Embryonic facial prominence (tissue), 1 donor: ENCODE measurements at regions not wholly inside any gene's neighbourhood (a gene's known extent, or its start where the extent isn't known, plus 50 kb on each side); places are given as distances from the start of the nearest gene placed in this dataset.
"Not testable (repeated sequence)": the region's sequence is repeated elsewhere in the genome, so short reads cannot be mapped to it uniquely, and the experiment has no call there.

ENCODE experiments used
- DNase-seq: peaks from one replicate; pipeline ENCODE4 v3.0.0-alpha.2; 2016; ENCODE audit errors: extremely low spot score

GRCh38 chr14:44385906-44386305 is 121.2 kb downstream of the FSCB start:
- no peak for DNase-seq

- not testable (repeated sequence) for DNase-seq
Observed at GRCh38 chr14:44385296-44385695, 121.8 kb downstream of the FSCB start.

DNA sequence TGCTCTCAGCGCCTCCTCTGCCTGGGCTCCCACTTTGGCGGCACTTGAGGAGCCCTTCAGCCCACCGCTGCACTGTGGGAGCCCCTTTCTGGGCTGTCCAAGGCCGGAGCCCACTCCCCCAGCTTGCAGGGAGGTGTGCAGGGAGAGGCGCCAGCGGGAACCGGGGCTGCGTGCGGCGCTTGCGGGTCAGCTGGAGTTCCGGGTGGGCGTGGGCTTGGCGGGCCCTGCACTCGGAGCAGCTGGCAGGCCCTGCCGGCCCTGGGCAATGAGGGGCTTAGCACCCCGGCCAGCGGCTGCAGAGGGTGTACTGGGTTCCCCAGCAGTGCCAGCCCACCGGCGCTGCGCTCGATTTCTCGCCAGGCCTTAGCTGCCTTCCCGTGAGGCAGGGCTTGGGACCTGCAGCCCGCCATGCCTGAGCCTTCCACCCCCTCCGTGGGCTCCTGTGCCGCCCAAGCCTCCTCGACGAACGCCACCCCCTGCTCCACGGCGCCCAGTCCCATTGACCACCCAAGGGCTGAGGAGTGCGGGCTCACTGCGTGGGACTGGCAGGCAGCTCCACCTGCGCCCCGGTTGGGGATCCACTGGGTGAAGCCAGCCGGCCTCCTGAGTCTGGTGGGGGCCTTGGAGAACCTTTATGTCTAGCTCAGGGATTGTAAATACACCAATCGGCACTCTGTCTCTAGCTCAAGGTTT is 122.3 kb downstream of the FSCB start:
- not testable (repeated sequence) for DNase-seq

DNA sequence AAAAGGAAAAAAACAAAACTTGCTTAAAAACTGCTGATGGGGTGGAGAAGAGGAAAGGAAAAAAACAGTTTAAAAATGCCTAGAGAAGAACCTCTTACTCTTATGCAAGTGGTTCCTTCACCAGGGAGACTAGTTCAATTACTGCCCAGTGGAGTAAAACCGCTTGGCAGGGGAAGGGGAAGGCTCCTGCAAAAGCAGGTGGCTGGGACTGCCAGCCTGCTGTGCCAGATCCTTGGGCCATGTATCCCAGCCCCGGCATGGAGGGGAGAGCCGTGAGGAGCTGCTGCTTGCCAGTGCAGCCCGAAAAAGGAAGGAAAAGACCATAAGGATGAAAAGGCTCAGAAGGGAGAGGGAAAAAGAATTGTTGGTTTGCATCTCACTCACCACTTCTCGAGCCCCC is 123.0 kb downstream of the FSCB start:
- DNase-seq = no peak

DNA sequence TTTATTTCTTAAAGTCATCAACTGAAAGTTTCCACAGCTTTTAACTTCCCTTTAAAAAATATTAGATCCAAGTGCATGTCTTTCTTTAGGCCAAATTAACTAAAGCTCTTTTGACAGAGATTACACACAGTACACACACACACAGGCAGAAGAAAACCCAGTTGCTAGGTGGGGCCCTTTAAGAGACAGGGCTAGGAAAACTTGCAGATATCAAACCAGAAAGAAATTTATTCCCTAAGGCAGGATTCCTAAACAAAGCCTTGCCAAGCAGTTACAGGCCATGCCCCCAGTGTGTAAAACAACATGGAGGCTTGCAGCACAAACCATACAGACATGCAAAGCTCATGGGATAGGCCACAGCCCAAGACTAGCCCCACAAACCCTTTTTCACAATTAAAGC is 123.4 kb downstream of the FSCB start:
- no peak for DNase-seq

DNA sequence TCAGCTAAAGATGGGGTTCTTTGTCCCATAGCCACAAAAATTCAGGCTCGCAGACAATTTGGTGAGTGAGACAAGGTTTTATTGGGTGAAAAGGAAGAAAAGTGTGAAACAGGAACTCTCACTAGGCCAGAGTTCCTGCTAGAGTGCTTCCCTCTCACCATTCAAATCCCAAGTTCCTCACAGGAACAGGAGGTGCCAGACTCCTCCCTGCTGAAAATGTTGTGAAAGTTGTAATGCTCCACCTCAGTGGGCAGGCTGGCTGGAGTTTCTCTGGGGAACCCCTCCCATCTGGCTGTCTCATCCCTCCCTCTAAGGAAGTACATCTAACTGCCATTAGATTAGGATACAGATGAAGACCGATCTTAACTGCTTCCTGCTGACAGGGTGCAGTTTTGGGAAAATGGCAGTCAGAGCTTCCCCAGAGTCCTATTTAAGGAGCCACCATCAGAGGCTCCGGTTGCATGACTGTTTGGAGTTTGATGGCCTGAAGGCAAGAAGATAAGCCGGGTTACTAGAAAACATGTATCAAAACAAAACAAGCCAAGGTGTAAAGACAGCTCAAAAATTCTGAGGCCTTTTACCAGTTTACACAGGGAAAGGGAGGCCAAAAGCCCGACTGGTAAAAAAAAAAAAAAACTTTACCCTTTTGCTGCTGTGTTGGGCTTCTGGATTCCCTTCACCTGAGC is 127.6 kb downstream of the FSCB start:
- DNase-seq = no peak

GRCh38 chr14:44374906-44375305 is 132.2 kb downstream of the FSCB start:
- DNase-seq = no peak

DNA sequence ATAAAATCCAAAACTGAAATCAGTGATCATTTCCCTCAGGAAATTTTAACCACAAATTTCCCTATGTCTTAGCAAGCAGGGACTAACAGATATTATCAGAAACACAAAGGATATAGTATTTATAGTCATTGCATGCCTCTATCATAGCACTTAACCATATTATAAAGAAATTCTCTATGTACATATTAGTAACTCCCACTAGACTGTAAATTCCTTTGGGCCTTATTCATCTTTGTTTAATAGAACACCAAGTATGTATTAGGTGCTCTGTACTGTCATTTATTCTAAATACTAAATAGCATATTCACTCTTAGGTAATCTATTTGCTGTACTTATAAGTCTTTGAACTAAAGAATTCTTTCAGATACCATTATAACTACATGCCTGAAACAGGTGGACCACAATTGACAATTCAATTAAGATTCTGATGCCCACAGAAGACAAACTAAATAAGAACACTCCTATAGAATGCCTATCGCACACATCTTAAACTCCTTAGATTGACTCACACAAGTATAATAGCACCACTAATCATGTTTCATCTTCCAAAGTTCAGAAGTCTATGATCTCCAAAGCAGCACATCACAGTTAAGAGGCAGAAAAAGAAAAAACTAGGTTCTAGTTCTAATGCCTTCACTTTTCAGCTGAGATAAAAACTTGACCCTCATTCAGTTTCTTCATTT is 134.1 kb downstream of the FSCB start:
- no peak for DNase-seq

DNA sequence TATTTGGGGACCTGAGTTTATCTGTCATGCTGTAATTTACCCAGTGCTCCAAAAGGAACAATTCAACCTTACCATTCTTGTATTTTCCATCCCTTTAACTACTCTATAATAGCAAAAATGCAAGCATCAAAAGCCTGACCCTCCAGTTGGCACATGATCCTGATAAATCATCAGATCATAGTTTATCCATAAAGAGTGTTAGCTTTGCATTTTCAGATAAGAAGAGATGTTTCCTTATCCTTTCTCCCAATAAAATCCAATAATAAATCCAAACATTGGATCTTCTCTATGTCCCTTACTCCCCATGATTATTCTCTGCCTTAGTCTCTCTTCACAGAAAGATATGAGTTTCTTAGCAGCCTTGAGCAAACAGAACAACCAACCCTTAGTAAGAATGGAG is 134.9 kb downstream of the FSCB start:
- no peak for DNase-seq

DNA sequence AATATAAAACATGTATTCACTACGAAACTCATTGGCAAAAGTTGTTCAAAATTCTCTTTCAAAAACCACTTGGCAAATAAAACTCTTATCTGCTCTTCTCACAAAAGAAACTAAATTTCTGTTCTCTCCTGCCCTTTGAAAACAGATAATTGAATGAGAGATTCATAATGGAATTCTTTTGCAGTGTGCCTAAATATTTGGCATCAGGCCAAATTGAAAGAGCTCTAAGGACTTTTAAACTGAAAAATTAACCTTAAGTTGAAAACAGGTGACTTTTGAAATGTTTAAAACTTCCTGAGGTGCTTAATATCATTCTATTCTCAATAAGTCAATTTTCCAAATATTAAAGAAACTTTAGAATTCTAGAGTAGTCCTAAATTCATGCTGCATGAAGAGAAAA is 136.4 kb downstream of the FSCB start:
- DNase-seq = no peak

- no peak for DNase-seq
Observed at GRCh38 chr14:44369401-44370123, 137.5 kb downstream of the FSCB start.

DNA sequence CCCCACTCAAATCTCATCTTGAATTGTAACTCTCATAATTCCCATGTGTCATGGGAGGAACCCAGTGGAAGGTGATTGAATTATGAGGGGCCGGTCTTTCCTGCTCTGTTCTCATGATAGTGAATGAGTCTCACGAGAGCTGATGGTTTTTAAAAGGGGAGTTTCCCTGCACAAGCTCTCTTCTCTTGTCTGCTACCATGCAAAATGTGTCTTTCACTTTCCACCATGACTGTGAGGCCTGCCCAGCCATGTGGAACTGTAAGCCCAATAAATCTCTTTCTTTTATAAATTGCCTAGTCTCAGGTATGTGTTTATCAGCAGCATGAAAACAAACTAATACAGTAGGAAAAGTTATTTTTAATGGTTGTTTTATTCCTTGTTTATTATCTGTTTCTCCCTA is 146.0 kb downstream of the FSCB start:
- no peak for DNase-seq

- DNase-seq = no peak
Observed at GRCh38 chr14:44353805-44354204, 153.3 kb downstream of the FSCB start.

- DNase-seq = no peak
Observed at GRCh38 chr14:44352201-44352600, 154.9 kb downstream of the FSCB start.

DNA sequence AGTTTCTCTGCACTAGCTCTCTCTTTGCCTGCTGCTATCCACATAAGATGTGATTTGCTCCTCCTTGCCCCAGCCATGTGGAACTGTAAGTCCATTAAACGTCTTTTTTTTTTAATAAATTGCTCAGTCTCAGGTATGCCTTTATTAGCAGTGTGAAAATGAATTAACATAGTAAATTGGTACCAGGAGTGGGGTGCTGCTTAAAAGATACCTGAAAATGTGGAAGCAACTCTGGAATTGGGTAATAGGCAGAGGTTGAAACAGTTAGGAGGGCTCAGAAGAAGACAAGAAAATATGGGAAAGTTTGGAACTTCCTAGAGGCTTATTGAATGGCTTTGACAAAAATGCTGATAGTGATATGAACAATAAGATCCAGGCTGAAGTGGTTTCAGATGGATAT is 159.8 kb downstream of the FSCB start:
- no peak for DNase-seq

- DNase-seq = no peak
Observed at GRCh38 chr14:44341116-44341515, 166.0 kb downstream of the FSCB start.

DNA sequence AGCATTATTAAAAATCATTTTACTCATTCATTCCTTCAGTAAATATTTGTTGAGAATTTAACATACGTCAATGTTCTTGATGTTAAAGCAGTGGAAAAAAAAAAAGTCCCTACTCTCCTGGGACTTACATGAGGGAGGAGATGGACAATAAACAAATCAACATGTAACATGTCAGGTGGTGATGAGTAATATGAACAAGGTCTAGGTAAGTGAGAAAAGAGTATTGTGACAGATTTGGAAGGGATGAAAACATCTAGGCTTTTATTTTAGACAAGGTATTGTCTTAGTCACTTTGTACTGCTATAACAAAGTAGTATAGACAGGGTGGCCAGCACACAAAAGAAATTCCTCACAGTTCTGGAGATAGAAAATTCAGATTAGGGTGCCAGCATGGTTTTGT is 167.2 kb downstream of the FSCB start:
- DNase-seq = no peak

DNA sequence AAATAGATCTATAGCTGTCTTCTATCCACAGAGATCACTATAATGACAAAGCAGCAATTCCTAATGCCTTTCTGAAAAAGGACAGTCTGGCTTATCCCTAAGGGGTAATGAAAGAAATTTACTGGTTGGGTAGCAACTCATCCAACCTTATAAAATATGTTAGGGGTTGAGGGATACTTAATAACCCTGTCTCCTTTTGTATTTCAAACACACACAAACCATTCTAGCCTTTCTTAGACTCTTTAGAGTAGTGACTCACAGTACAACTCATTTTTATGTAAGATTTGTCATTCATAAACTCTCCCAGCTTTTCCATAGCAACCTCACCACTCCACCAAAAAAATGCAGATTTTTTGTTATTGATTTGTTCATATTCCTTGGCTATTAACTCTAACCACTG is 167.9 kb downstream of the FSCB start:
- no peak for DNase-seq

DNA sequence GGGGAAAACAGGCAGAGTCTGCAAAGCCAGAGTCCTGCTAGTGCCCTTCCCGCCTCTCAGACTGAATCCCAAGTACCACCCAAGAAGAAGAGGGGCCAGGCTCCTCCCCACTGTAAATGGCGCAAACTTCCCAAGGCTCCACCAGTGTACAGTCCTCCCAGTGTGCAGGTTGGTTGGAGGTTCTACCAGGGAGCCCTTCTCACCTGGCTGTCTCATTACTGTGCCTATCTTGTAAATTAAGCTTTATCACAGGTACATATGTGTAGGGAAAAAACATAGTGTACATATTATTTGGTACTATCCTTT is 189.7 kb downstream of the FSCB start:
- DNase-seq = no peak

GRCh38 chr14:44316647-44317440 is 190.2 kb downstream of the FSCB start:
- DNase-seq = no peak

- DNase-seq = no peak
Observed at GRCh38 chr14:44309331-44309730, 197.8 kb downstream of the FSCB start.

DNA sequence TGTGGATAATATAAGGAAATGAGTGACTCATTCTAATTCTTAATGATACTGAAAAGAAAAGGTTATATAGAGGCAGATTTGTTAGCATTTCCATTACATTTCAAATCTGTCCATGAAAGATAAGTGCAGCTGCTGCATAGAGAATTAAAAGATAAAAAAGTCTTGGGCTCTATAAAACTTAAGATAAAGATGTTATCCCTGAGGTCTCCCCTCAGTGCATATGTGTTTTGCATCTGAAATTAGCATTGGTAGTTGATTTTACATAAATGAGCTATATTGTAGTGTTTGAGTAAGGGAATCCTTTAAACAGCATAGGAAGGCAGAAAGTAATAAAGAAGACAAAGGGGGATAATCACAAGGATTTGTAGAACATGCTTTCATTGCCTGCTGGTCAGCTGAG is 206.2 kb downstream of the FSCB start:
- no peak for DNase-seq
